ENCODE measurements at regions not wholly inside any gene's neighbourhood (a gene's known extent, or its start where the extent isn't known, plus 50 kb on each side); places are given as distances from the start of the nearest gene placed in this dataset.
"Not testable (repeated sequence)": the region's sequence is repeated elsewhere in the genome, so short reads cannot be mapped to it uniquely, and the experiment has no call there.

DNA sequence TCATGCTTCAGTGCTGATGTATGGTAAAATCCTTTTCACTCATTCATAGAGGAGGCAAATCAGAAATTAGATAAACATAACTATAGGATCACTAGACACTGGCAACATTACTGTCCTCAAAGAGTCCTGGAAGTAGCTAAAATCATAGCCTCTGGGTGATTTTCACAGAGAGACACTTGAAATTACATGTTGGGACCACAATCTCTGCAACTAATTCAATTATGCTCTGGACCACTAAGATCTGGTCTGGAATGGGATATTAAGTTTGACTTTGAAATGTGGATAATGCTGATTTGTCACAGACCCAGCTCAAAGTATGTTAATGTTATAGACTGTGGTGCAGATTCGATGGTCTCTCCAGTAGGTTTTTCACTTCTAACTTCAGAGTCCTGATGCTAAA is 214.6 kb upstream of the CCNH start:
- DNase-seq (ENCODE audit: low spot score), result no peak

DNA sequence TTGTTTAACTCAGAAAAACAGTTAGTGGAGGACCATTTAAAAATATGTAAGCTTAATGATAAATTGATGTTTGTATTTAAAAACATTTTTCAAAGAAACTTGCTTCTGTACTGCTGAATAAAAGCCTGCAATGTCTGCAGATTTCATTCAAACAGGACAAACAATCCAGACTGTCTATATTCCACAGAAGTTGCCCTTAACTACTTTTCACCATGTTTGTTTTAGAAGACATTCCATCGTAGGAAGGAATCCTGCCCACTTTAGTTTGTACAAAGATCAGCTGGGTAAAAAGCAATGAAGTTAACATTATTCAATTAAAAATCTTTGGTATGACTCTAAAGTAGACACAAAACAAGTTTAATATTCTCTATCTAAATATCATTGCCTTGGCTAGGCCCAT is 195.7 kb upstream of the CCNH start:
- no peak for DNase-seq (ENCODE audit: low spot score)

DNA sequence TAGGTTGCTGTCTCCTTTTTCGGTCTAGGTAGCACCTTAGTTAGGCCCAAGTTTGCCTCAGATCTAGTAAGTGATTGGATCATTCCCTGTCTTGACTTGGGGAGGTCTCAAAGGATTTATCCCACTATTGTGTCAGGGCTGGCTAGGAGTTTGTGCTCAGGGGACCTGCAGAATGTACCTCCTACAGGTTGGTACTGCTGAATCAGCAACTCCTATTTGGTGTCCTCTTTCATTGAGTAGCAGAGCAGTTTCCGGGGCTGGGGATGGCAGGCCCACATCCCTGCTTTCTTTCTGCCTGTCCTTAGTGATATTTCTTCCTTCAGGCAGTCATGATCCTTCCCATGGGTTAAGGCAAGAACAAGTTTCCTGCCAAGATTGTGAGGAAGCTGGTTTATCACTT is 192.9 kb upstream of the CCNH start:
- no peak for DNase-seq (ENCODE audit: low spot score)

DNA sequence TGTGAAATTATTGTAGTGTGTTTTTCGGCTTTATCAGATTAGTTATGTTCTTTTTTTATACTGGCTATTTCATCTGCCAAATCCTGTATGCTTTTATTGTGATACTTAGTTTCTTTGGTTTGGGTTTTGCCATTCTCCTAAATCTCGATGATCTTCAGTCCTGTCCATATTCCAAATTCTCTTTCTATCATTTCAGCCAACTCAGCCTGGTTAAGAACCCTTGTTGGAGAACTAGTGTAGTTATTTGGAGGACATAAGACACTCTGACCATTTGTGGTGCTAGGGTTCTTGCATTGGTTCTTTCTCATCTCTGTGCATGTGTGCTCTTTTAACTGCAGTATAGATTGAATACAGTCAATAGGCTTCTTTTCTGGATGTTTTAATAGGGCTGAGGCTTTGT is 187.0 kb upstream of the CCNH start:
- DNase-seq (ENCODE audit: low spot score), result no peak

DNA sequence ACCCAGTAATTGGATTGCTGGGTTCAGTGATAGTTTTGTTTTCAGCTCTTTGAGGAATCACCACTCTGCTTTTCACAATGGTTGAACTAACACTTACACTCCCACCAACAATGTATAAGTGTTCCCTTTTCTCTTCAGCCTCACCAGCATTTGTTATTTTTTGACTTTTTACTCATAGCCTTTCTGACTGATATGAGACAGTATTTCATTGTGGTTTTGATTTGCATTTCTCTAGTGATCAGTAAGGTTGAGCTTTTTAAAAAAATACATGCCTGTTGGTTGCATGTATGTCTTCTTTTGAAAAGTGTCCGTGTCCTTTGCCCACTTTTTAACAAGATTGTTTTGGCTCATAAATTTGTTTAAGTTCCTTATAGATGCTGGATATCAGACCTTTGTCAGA is 185.7 kb upstream of the CCNH start:
- no peak for DNase-seq (ENCODE audit: low spot score)

DNA sequence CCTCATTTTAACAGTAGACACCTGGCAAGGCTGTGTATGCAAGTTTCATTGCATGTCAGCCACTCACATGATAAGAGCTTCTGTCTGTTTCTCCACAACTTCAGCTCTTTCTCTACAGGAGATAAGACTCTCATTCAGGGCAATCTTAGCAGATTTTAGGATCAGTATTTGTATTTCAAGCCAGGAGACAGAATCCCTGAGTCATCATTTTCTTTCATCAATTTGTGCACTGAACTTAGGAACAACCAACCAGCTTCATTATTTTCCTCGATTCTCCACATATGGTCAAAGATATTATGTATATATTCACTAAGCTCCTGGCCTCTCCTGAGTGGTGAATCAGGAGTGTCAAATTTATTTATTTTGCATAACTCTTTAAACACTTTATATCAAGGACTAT is 181.8 kb upstream of the CCNH start:
- DNase-seq (ENCODE audit: low spot score), result no peak

DNA sequence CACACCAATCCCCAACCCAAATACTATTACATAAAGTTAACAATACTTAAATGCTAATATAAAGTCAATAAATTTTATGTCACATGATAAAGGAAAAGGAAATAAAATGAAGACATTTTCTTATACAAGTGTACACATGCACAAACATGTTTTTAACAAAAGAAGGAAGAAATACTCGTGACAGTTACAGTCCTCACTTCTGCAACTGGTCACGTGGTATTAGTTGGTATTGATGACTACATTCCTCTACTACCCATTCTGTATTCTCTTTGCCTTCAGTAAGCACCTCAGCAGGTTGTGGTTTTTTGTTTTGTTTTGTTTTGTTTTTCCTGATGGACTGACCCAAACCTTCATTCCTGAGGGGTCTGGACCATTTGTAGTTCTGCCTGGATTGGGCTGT is 176.9 kb upstream of the CCNH start:
- no peak for DNase-seq (ENCODE audit: low spot score)

DNA sequence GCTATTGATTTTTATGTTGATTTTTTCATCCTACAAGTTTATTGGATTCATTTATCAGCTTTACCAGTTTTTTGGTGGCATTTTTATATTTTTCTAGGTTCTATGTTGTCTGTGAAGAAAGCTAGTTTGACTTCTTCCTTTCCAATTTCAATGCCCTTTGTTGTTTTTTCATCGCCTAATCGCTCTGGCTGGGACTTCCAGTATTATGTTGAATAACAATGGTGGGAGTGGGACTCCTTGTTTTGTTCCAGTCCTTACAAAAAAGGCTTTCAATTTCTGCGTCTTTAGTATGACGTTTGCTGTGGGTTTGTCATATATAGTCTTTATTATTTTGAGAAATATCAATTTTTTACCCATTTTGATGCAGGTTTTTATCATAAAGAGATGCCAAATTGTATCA is 175.6 kb upstream of the CCNH start:
- DNase-seq (ENCODE audit: low spot score), result no peak

DNA sequence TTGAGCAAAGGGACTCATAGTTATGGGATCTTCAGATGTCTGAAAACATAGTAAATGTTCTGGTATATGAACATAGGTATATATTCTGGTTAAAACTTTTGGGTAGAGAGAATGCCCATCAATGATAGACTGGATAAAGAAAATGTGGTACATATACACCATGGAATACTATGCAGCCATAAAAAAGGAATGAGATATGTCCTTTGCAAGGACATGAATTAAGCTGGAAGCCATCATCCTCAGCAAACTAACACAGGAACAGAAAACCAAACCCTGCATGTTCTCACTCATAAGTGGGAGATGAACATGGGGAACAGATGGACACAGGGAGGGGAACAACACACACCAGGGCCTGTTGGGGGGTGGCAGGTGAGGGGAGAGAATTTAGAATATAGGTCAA is 171.0 kb upstream of the CCNH start:
- DNase-seq (ENCODE audit: low spot score), result not testable (repeated sequence)

DNA sequence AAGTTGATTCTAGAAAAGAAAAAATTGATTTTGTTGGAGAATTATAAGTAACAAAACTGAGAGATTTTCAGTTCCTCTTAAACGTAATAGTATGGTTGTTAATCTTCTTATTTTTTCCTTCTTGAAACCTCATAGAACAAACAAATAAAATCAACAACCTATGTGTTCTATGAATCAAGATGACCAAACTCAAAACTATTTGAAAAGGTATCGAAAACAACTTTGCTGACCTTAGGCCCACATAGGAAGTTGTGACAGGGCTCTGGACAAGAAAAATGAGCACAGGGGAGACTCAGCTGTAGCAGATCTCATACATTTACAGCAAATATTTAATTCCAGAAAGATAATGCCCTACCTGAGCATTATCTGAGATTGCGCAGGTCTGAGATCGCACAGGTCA is 169.4 kb upstream of the CCNH start:
- DNase-seq (ENCODE audit: low spot score), result no peak

DNA sequence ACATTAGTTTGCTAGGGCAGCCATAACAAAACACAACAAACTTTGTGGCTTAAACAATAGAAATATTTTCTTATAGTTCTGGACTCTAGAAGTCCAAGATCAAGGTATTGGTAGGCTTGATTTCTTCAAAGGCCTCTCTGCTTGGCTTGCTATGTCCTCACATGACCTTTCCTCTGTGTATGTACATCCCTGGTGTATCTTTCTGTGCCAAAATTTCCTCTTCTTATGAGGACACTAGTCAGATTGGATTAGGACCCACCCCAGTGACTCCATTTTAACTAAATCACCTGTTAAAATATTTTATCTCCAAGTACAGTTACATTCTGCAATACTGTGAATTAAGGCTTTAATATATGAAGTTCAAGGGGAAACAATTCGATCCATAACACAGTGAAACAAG is 168.9 kb upstream of the CCNH start:
- DNase-seq (ENCODE audit: low spot score), result no peak

DNA sequence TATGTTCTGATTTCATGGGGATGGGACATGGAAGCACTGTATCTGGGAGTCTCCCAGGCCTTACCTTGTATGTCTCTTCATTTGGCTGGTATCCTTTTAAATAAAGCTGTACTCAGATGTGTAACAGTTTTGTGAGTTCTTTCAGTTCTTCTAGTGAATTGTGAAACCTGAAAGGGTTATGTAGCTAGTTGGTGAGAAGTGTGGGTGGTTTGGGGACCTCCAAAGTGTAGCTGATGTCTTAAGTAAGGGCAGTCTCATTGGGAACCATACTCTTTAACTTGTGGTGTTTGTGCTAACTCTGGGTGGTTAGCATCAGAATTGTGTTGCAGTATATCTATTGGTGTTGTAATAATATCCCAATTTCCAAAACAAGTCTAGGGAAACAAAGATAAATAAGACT is 166.9 kb upstream of the CCNH start:
- DNase-seq (ENCODE audit: low spot score), result no peak

DNA sequence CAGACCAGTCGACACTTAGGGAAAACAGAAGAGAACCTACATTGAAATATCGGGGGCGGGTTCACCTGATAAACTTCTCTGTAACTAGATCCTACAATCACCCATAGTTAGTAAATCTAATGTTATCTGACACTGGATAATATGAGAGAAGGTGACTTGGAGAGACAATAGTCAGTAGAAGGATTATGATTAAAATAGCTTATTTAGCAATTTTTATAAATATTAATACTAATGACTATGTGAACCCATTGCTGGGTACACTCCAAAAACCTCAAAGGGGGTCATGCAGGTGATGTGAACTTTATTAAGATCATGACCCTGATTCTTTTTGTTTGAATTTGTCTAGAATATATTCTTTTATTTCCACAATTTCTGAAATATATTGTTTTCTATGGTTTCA is 164.1 kb upstream of the CCNH start:
- no peak for DNase-seq (ENCODE audit: low spot score)

DNA sequence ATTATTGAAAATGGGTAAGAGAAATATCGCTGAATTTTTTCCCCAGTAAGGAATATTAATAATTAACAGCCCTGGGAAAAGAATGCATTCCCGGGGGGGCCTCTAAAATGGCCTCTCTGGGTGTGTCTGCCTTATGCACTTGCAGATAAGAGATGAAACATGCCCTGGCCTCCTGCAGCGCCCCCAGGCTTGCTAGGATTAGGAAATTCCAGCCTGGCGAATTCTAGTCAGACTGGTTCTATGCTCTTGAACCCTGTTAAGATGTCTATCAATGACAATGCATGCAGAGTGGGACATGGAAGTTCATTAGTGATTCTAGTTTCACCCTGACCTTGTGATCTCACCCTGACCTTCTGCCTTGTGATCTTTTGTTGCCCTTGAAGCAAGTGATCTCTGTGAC is 163.6 kb upstream of the CCNH start:
- DNase-seq (ENCODE audit: low spot score), result not testable (repeated sequence)

DNA sequence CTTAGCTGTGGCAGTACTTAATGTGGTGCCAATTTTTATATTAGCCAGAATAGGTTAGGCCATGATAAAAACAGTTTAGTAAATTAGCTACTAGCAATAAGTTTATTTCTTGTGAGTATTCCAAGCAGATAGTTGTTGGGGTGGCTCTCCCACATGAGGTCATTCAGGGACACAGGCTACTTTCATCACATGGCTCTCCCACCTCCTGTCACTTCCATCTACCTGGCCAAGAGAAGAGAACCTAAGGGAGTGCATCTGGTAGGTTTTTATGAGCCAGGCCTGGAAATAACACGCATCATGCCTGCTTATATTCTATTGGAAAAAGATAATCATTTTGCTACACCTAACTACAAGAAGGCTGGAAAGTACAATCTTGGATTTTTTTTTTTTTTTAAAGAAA is 161.4 kb upstream of the CCNH start:
- DNase-seq (ENCODE audit: low spot score), result no peak

DNA sequence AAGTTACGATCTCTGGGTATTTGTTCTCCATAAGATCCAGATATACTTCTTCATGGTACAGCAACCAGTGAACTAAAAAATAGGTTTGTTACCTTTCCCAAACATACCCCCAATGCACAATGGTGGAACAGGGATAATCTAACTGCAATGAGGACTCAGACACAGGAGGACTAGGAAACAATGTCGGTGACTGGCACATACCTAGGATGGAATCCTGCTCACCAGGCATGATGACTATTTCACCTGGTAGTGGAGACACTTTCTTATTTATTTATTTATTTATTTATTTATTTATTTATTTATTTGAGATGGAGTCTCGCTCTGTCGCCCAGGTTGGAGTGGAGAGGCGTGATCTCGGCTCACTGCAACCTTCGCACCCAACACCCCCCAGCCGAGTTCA is 159.9 kb upstream of the CCNH start:
- no peak for DNase-seq (ENCODE audit: low spot score)

DNA sequence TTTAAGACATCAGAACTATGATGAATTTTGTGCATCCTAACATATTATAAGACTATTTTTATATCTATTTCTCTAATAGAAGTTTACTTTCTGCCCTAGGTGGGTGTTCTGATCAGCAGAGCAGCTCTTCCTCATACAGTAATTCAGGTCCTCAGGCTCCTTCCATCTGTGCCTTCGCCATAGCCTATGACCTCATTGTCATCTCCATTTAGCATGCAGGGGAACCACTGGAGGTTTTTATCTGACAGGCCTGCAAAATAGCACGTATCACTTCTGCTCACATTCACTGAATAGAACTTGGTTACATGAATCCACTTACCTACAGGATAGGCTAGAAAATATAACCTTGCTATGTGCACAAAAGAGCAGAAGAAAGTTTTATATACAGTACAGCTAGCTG is 159.4 kb upstream of the CCNH start:
- no peak for DNase-seq (ENCODE audit: low spot score)

DNA sequence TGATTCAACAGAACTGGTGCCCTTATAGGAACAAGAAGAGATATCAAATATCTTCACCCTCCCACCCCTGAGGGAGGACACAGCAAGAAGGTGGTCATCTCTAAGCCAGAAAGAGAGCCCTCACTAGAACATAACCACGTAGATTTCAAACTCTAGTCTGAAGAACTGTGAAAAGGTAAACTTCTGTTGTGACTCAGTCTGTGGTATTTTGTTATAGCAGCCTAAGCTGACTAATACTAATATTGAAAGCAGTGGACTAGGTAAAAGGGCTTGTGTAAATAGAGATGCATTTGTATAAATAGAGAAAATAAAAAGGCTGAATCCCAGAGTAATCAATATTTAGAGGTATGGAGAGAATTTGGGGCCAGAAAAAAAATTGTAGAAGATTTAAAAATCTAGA is 157.6 kb upstream of the CCNH start:
- no peak for DNase-seq (ENCODE audit: low spot score)

DNA sequence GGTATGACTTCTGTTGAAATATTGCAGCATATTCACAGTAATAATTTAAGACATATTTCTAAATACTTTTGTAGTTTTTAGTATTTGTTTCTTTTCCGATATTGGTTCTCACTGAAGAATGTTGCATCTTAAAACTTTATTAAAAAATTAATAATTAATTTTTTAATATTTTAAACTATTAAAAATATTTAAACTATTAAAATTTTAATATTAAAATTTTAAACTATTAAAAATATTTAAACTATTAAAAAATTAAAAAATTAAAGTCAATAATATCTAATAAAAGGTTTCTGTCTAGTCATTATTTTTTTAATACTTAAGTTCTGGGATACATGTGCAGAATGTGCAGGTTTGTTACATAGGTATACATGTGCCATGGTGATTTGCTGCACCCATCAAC is 149.3 kb upstream of the CCNH start:
- DNase-seq (ENCODE audit: low spot score), result no peak

DNA sequence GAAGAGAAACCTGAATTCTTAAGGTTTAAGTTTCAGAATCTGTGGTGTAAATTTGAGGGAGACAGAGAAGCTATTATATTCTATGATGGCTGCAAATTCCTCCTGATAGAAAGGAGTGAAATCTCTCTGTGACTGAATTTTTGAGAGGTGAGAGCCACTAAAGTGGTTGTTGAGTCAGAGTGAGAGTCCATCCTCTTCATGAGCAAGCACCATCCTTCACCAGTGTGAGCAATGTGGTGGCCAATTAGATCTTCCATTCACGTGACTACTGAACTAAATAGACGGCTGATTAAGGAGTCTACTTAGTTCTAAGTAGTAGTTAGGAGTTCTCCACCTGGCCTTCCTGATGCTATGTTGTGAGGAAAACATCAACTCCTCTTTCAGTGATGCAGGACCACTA is 147.8 kb upstream of the CCNH start:
- no peak for DNase-seq (ENCODE audit: low spot score)

DNA sequence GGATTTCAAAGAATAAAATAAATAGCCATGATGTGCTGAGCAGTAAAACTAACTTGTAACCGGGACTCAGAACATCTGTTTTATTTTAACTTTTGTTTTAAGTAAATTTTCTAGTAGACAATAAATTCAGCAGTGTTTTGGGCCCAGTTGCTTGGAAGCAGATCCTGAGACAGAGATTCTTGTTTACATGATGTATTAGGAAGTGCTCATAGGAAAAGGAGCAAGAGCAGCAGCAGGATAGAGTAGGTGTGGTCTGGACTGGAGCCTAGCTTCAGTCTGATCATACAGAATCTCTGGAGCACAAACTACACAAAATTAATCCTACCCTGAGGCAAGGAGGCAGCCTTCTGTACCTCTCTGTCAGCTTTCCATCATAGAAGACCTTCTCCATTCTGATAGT is 139.2 kb upstream of the CCNH start:
- DNase-seq (ENCODE audit: low spot score), result no peak

DNA sequence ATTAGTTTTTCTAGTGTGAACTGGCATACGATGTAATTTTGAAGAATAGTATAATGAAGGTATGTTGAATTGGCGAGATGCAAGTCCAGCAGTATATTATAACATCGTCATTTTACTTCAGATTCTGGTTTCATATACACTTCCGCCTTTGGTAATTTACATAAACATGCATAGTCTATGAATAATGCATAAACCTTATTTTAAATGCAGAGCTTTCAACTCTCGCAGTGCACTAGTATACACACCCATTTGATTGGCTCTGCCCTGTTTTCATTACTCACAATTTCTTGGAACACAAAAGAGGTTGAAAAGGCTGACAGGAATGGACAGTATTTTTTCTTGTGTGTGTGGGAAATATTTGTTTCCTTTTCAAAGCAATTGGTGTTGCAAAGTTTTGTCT is 128.9 kb upstream of the CCNH start:
- DNase-seq (ENCODE audit: low spot score), result no peak

DNA sequence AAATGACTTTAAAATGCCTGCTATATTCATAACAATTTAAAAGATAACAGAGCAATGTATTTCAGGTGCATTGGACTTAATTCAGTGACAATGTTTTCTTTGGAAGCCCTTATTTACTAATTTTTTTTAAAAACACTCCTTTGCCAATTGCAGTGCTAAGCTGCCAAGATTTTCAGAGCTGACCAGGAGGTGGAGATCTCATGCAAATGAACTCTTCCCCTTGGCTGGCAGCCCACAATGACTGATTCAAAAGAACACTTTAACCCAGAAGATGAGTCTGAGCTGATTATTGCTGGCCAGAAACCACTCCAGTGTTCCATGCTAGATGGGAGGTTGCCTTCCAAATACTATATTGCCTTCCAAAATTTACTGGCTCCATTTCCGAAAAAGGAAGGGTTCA is 128.3 kb upstream of the CCNH start:
- DNase-seq (ENCODE audit: low spot score), result no peak

DNA sequence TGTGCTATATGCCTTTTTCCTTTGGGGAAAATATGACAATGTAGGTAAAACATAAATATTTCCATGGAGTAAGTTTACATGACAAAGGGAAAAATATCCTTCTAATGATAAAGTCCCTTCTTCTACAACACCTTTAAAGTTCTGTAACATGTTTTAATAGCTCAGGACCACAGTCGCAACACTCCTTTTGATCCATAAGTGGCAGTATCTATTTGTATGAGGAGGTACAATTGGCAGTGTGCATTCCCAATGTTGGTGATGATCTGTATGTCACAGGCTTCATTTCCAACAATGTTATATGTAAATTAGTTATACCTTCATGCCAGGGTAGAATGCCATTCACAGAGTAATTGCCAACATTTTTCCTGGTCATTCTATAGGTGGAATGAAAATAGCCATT is 127.1 kb upstream of the CCNH start:
- DNase-seq (ENCODE audit: low spot score), result no peak

DNA sequence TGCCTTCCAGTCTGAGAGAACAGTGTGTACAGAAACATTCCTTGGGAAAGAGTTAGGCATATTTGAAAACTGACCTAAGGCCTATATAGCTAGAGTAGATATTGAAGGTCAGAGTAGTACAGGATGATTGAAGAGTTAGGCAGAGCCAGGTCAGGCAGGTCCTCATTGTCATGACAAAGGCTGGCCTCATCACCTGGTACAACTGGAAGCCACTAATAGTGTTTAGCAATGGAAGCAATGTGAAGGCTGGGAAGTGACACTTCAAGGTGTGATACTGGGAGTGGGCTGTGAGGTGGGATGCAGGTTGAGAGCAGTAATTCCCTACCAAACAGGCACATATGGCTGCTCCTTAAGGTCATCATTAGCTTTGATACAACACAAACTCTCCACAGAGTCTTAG is 123.6 kb upstream of the CCNH start:
- no peak for DNase-seq (ENCODE audit: low spot score)

DNA sequence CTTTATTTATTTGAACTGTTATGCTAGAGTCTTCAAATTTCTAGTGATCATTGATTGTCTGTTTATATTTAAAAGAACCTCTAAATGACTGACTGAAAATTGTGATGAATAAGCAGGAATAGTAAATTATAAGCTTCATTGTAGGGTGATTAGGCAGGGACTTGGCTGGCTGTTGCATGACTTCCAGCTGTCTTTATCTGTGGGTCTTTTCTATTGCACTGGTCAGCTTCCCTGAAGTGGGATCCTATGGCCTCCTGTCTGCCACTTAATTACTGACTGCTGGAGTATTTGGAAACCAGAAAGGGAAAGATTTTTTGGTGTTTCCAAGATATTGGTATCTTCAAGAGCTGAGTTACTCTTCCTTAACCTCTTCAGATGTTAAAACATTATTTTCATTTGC is 123.0 kb upstream of the CCNH start:
- no peak for DNase-seq (ENCODE audit: low spot score)

All from hematopoietic multipotent progenitor cell treated with erythropoietin and hydrocortisone succinate and interleukin-3 and kit ligand, for 17 days (in vitro differentiated cells).